ENCODE measurements at regions not wholly inside any gene's neighbourhood (a gene's known extent, or its start where the extent isn't known, plus 50 kb on each side); places are given as distances from the start of the nearest gene placed in this dataset.

- Histone ChIP-seq H3K4me3 (ENCODE audit: low read depth, low read length, poor library complexity, severe bottlenecking) (no peak overlapping the region), H3K36me3 (ENCODE audit: insufficient read depth, low read length, poor library complexity, severe bottlenecking) (no peaks in the 10 kb centered on the region), H3K9me3 (ENCODE audit: low read depth, low read length, poor library complexity, severe bottlenecking) (no peaks in the 10 kb centered on the region), H3K27me3 (replicated peaks; ENCODE audit: insufficient read depth, low read depth, low read length, poor library complexity) (no peaks in the 10 kb centered on the region), H3K4me1 (ENCODE audit: insufficient read depth, low read length, poor library complexity, severe bottlenecking) (no peaks in the 10 kb centered on the region), H3K27ac (ENCODE audit: low read depth, low read length, poor library complexity, severe bottlenecking) (no peak overlapping the region)
- intact Hi-C loops (cut with micrococcal nuclease; ENCODE audit: unreplicated experiment), result loop anchor here (10.0 kb wide), 4 partner anchors 157 to 1027 kb away; partner anchors contain the start of gene FOXP1
- ChIA-PET CTCF (no interaction called here), POLR2A (ENCODE audit: low non-redundant PET) (no interaction called here)
- no peak for TF ChIP-seq EZH2 (IDR thresholded peaks at IDR 0.05; ENCODE audit: borderline replicate concordance, low read depth, low read length, poor library complexity, severe bottlenecking)
- TF ChIP-seq CTCF (conservative IDR thresholded peaks at IDR 0.05; ENCODE audit: low read depth, low read length), result no peak
- DNase-seq (ENCODE audit: low spot score), result no peak
- no TSS peak for BruUV-seq (replicated peaks)
Measured at GRCh38 chr3:70557976-70558375, 245.5 kb upstream of the MDFIC2 start.

- CTCF ChIA-PET, result interaction anchor here (0.5 kb wide), 1 partner anchor 1700 kb away, joined by 6 read pairs; no protein-coding TSS in a partner anchor
- Histone ChIP-seq H3K36me3 (ENCODE audit: insufficient read depth, low read length, poor library complexity, severe bottlenecking) (no peaks in the 10 kb centered on the region), H3K27me3 (replicated peaks; ENCODE audit: insufficient read depth, low read depth, low read length, poor library complexity) (no peaks in the 10 kb centered on the region), H3K4me1 (ENCODE audit: insufficient read depth, low read length, poor library complexity, severe bottlenecking) (no peaks in the 10 kb centered on the region), H3K9me3 (ENCODE audit: low read depth, low read length, poor library complexity, severe bottlenecking) (no peaks in the 10 kb centered on the region), H3K27ac (ENCODE audit: low read depth, low read length, poor library complexity, severe bottlenecking) (no peak overlapping the region), H3K4me3 (ENCODE audit: low read depth, low read length, poor library complexity, severe bottlenecking) (no peak overlapping the region)
- POLR2A ChIA-PET (ENCODE audit: low non-redundant PET), result no interaction called here
- intact Hi-C loops (cut with micrococcal nuclease; ENCODE audit: unreplicated experiment), result loop anchor here (10.0 kb wide), 4 partner anchors 159 to 1029 kb away; partner anchors contain the start of gene FOXP1
- TF ChIP-seq CTCF (conservative IDR thresholded peaks at IDR 0.05; ENCODE audit: low read depth, low read length) (no peak), EZH2 (IDR thresholded peaks at IDR 0.05; ENCODE audit: borderline replicate concordance, low read depth, low read length, poor library complexity, severe bottlenecking) (no peak)
- no peak for DNase-seq (ENCODE audit: low spot score)
- no TSS peak for BruUV-seq (replicated peaks)
Measured at GRCh38 chr3:70556056-70556455, 243.6 kb upstream of the MDFIC2 start.

GRCh38 chr3:70554170-70554569, 241.7 kb upstream of the MDFIC2 start:
- CTCF ChIA-PET, result no interaction called here
- no TSS peak for BruUV-seq (replicated peaks)
- TF ChIP-seq CTCF (conservative IDR thresholded peaks at IDR 0.05; ENCODE audit: low read depth, low read length), result no peak
- TF ChIP-seq EZH2 (IDR thresholded peaks at IDR 0.05; ENCODE audit: borderline replicate concordance, low read depth, low read length, poor library complexity, severe bottlenecking), result no peak
- H3K27ac ChIP-seq (ENCODE audit: low read depth, low read length, poor library complexity, severe bottlenecking), result no peak overlapping the region
- no peaks in the 10 kb centered on the region for H3K4me1 ChIP-seq (ENCODE audit: insufficient read depth, low read length, poor library complexity, severe bottlenecking)
- POLR2A ChIA-PET (ENCODE audit: low non-redundant PET), result interaction anchor here (0.5 kb wide), 1 partner anchor 498 kb away, joined by 4 read pairs; no protein-coding TSS in a partner anchor
- no peaks in the 10 kb centered on the region for H3K36me3 ChIP-seq (ENCODE audit: insufficient read depth, low read length, poor library complexity, severe bottlenecking)
- H3K9me3 ChIP-seq (ENCODE audit: low read depth, low read length, poor library complexity, severe bottlenecking), result no peaks in the 10 kb centered on the region
- no peak overlapping the region for H3K4me3 ChIP-seq (ENCODE audit: low read depth, low read length, poor library complexity, severe bottlenecking)
- intact Hi-C loops (cut with micrococcal nuclease; ENCODE audit: unreplicated experiment), result loop anchor here (10.0 kb wide), 4 partner anchors 161 to 1031 kb away; partner anchors contain the start of gene FOXP1
- no peak for DNase-seq (ENCODE audit: low spot score)
- H3K27me3 ChIP-seq (replicated peaks; ENCODE audit: insufficient read depth, low read depth, low read length, poor library complexity), result no peaks in the 10 kb centered on the region
